A673 (cell line): ENCODE measurements at regions not wholly inside any gene's neighbourhood (a gene's known extent, or its start where the extent isn't known, plus 50 kb on each side); places are given as distances from the start of the nearest gene placed in this dataset.

Experiments used
- EZH2 ChIP-seq: fragments of 200-600 bp; sonication (generic); IDR thresholded peaks from 2 replicates; pipeline ENCODE4 v1.6.1; 2017; ENCODE audit warnings: borderline replicate concordance, low read depth, mild to moderate bottlenecking, mixed read lengths, antibody characterized with exemption, low read length; ENCODE audit not compliant: poor library complexity, severe bottlenecking
- TF ChIP-seq, protein P1 (sequence below): fragments of 300-800, 200-600 bp; sonication (generic); conservative IDR thresholded peaks from 2 replicates; pipeline ENCODE4 v1.5.1; 2017; ENCODE audit warnings: low read depth, mild to moderate bottlenecking, antibody characterized with exemption, low read length, moderate library complexity, mixed read lengths

DNA sequence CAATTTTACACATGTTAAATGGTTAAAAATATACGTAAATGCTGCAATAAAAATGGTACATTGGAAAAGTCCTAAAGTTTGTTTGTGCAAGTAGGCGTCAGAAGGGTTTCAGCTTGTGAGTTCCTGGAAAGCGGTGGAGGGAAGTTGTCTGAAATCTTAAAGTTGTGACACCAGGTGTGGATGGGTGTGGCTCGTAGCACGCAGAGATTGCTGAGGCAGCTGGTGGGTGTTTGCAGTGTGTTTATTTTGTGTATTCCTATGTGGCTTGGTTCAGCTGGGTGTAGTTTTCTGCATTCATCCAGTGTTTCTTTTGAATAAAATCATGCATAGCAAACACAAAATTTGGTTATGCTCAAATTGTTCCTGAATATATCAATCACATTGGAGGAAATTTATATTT lies 136.8 kb upstream of the TBX3 start:
- TF ChIP-seq, protein P1, sequence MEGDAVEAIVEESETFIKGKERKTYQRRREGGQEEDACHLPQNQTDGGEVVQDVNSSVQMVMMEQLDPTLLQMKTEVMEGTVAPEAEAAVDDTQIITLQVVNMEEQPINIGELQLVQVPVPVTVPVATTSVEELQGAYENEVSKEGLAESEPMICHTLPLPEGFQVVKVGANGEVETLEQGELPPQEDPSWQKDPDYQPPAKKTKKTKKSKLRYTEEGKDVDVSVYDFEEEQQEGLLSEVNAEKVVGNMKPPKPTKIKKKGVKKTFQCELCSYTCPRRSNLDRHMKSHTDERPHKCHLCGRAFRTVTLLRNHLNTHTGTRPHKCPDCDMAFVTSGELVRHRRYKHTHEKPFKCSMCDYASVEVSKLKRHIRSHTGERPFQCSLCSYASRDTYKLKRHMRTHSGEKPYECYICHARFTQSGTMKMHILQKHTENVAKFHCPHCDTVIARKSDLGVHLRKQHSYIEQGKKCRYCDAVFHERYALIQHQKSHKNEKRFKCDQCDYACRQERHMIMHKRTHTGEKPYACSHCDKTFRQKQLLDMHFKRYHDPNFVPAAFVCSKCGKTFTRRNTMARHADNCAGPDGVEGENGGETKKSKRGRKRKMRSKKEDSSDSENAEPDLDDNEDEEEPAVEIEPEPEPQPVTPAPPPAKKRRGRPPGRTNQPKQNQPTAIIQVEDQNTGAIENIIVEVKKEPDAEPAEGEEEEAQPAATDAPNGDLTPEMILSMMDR: no peak
- TF ChIP-seq EZH2: no peak
